ENCODE measurements at regions not wholly inside any gene's neighbourhood (a gene's known extent, or its start where the extent isn't known, plus 50 kb on each side); places are given as distances from the start of the nearest gene placed in this dataset.

DNA sequence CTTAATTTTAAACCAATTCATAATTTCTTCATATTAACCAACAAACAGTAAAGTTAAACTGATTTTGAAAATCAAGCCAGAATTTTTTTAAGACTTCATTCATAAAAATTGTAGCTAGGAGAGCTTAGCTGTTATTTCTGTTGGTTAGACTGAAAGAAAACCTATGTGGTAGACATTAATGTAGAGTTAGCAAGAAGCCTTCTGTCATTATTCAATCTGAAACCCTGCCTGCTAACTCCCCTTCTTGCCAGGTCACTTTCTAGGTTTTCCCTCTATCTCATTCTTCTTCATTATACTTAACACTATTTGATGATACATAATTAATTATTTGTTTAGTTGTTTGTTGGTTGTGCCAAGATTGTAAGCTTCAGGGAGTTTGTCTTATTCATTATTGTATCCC is 304.3 kb upstream of the MEF2C start:
- TF ChIP-seq, protein P1, sequence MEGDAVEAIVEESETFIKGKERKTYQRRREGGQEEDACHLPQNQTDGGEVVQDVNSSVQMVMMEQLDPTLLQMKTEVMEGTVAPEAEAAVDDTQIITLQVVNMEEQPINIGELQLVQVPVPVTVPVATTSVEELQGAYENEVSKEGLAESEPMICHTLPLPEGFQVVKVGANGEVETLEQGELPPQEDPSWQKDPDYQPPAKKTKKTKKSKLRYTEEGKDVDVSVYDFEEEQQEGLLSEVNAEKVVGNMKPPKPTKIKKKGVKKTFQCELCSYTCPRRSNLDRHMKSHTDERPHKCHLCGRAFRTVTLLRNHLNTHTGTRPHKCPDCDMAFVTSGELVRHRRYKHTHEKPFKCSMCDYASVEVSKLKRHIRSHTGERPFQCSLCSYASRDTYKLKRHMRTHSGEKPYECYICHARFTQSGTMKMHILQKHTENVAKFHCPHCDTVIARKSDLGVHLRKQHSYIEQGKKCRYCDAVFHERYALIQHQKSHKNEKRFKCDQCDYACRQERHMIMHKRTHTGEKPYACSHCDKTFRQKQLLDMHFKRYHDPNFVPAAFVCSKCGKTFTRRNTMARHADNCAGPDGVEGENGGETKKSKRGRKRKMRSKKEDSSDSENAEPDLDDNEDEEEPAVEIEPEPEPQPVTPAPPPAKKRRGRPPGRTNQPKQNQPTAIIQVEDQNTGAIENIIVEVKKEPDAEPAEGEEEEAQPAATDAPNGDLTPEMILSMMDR (IDR thresholded peaks at IDR 0.05), result no peak
- TF ChIP-seq POLR2A (IDR thresholded peaks at IDR 0.05), result no peak
- no peak for TF ChIP-seq POLR2AphosphoS5 (IDR thresholded peaks at IDR 0.05; ENCODE audit: insufficient read depth in 1 of 2, low read depth in 1 of 2)
